WTC11 (cell line): ENCODE measurements at regions not wholly inside any gene's neighbourhood (a gene's known extent, or its start where the extent isn't known, plus 50 kb on each side); places are given as distances from the start of the nearest gene placed in this dataset.

Experiments used
- ATAC-seq: fragments of 200-7000 bp; cut with Tn5 transposase; 2 replicates; pipeline ENCODE4 v1.10.0; 2021; ENCODE audit warnings: mild to moderate bottlenecking, moderate library complexity
- CTCF ChIA-PET: fragments of 300-600 bp; sonication (Branson Sonifier 250); formaldehyde crosslinking; loops from one replicate; lab custom pipeline; 2021; ENCODE audit warnings: antibody characterized with exemption; lab: Charles Lee
- POLR2A ChIA-PET: fragments of 350-600 bp; sonication (Branson Sonifier 250); formaldehyde crosslinking; loops from one replicate; lab custom pipeline; 2021; ENCODE audit warnings: antibody characterized with exemption; lab: Charles Lee
- DNase-seq: peaks from one replicate; pipeline ENCODE4 v3.0.0; 2021; ENCODE audit warnings: low spot score
- H3K27ac Mint-ChIP-seq: 2 replicates; pipeline ENCODE4 v1.8.0; 2021; ENCODE audit warnings: mixed read lengths
- H3K27me3 Mint-ChIP-seq: 2 replicates; pipeline ENCODE4 v1.8.0; 2021; ENCODE audit warnings: low read depth, mild to moderate bottlenecking, moderate library complexity, mixed read lengths
- H3K36me3 Mint-ChIP-seq: 2 replicates; pipeline ENCODE4 v1.8.0; 2021; ENCODE audit warnings: mixed read lengths
- H3K4me1 Mint-ChIP-seq: 2 replicates; pipeline ENCODE4 v1.8.0; 2022; ENCODE audit warnings: mixed read lengths
- H3K4me3 Mint-ChIP-seq: 2 replicates; pipeline ENCODE4 v1.8.0; 2021; ENCODE audit warnings: mild to moderate bottlenecking, moderate library complexity, mixed read lengths
- H3K9me3 Mint-ChIP-seq: 2 replicates; pipeline ENCODE4 v1.8.0; 2021; ENCODE audit warnings: mixed read lengths
- AR ChIP-seq: fragments of 250-450 bp; sonication (Bioruptor Pico); IDR thresholded peaks from 2 replicates; pipeline ENCODE4 v1.9.0; 2021; ENCODE audit warnings: mild to moderate bottlenecking
- ATF6 ChIP-seq: sonication (generic); formaldehyde crosslinking; IDR thresholded peaks from 2 replicates; pipeline ENCODE4 v1.8.1; 2023; ENCODE audit warnings: mild to moderate bottlenecking, missing genetic modification reagents
- ESRRA ChIP-seq: sonication (generic); formaldehyde crosslinking; IDR thresholded peaks from 2 replicates; pipeline ENCODE4 v1.8.1; 2022; ENCODE audit warnings: mild to moderate bottlenecking, missing genetic modification reagents, borderline replicate concordance
- GRHL2 ChIP-seq: fragments of 250-450 bp; sonication (Bioruptor Pico); IDR thresholded peaks from 2 replicates; pipeline ENCODE4 v1.8.0; 2022; ENCODE audit warnings: mild to moderate bottlenecking, moderate library complexity; ENCODE audit not compliant: insufficient replicate concordance, severe bottlenecking
- NR1H2 ChIP-seq: sonication (generic); formaldehyde crosslinking; IDR thresholded peaks from 2 replicates; pipeline ENCODE4 v1.9.0; 2021; ENCODE audit warnings: mild to moderate bottlenecking, moderate library complexity, missing genetic modification reagents
- NR3C1 ChIP-seq: sonication (generic); formaldehyde crosslinking; conservative IDR thresholded peaks from 2 replicates; pipeline ENCODE4 v1.8.1; 2023; ENCODE audit warnings: low read depth, mild to moderate bottlenecking, missing genetic modification reagents
- ZMAT4 ChIP-seq: fragments of 250-450 bp; sonication (Bioruptor Pico); IDR thresholded peaks from 2 replicates; pipeline ENCODE4 v1.9.0; 2021; ENCODE audit warnings: mild to moderate bottlenecking
- ZNF121 ChIP-seq: sonication (generic); formaldehyde crosslinking; IDR thresholded peaks from 2 replicates; pipeline ENCODE4 v1.8.0; 2023; ENCODE audit warnings: missing genetic modification reagents
- ZNF317 ChIP-seq: sonication (generic); formaldehyde crosslinking; IDR thresholded peaks from 2 replicates; pipeline ENCODE4 v1.8.1; 2023; ENCODE audit warnings: low read depth, mild to moderate bottlenecking, moderate library complexity, missing genetic modification reagents, borderline replicate concordance
- ZNF423 ChIP-seq: fragments of 250-450 bp; sonication (Bioruptor Pico); IDR thresholded peaks from 2 replicates; pipeline ENCODE4 v2.1.2; 2022; ENCODE audit warnings: mild to moderate bottlenecking, moderate library complexity
- ZNF532 ChIP-seq: fragments of 250-450 bp; sonication (Bioruptor Pico); IDR thresholded peaks from 2 replicates; pipeline ENCODE4 v1.9.0; 2021; ENCODE audit warnings: mild to moderate bottlenecking, borderline replicate concordance
- TF ChIP-seq, protein P1 (sequence below): sonication (generic); formaldehyde crosslinking; IDR thresholded peaks from 2 replicates; pipeline ENCODE4 v1.8.1; 2023; ENCODE audit warnings: mild to moderate bottlenecking, missing genetic modification reagents, moderate library complexity
- TF ChIP-seq, protein P2 (sequence below): sonication (generic); formaldehyde crosslinking; IDR thresholded peaks from 2 replicates; pipeline ENCODE4 v1.8.1; 2022; ENCODE audit warnings: low read depth, mild to moderate bottlenecking, moderate library complexity, missing genetic modification reagents, borderline replicate concordance
- TF ChIP-seq, protein P3 (sequence below): fragments of 250-450 bp; sonication (Bioruptor Pico); IDR thresholded peaks from 2 replicates; pipeline ENCODE4 v2.1.2; 2022; ENCODE audit warnings: mild to moderate bottlenecking, moderate library complexity

DNA sequence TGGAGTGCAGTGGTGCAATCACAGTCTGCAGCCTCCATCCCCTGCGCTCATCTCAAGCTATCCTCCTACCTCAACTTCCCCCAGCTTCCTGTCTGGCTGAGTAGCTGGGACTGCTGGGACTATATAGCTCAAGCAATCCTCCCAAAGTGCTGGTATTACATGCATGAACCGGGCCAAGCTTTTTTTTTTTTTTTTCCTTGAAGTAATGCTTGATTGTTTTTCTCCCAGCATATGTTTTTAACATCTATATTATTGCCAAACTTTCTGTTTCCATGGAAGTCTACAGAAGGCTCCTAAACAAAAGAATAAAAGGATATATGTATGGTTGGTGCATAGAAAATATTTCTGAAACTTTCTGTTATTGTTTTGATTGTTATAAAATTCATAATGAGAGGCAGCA is 853.6 kb downstream of the KCNA4 start (continued):
- no peak for TF ChIP-seq ZNF423 (CRISPR knock-in tag)
- no peak for TF ChIP-seq NR1H2 (CRISPR knock-in tag)

- no peak overlapping the region for H3K27ac Mint-ChIP-seq
- CTCF ChIA-PET = interaction anchor here (1.0 kb wide), 1 partner anchor 1462 kb away, joined by 5 read pairs; no protein-coding TSS in a partner anchor
- peaks cover 9% of the 10 kb centered on the region for H3K4me1 Mint-ChIP-seq
- TF ChIP-seq ZNF121 (no peak), ZNF317 (no peak), ZNF532 (no peak), ZMAT4 (CRISPR knock-in tag) (no peak), NR3C1 (CRISPR knock-in tag) (no peak), ATF6 (CRISPR knock-in tag) (no peak), AR (CRISPR knock-in tag) (no peak), GRHL2 (no peak), ESRRA (CRISPR knock-in tag) (no peak)
- TF ChIP-seq, protein P1, sequence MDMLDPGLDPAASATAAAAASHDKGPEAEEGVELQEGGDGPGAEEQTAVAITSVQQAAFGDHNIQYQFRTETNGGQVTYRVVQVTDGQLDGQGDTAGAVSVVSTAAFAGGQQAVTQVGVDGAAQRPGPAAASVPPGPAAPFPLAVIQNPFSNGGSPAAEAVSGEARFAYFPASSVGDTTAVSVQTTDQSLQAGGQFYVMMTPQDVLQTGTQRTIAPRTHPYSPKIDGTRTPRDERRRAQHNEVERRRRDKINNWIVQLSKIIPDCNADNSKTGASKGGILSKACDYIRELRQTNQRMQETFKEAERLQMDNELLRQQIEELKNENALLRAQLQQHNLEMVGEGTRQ (CRISPR knock-in tag) = no peak
- TF ChIP-seq, protein P2, sequence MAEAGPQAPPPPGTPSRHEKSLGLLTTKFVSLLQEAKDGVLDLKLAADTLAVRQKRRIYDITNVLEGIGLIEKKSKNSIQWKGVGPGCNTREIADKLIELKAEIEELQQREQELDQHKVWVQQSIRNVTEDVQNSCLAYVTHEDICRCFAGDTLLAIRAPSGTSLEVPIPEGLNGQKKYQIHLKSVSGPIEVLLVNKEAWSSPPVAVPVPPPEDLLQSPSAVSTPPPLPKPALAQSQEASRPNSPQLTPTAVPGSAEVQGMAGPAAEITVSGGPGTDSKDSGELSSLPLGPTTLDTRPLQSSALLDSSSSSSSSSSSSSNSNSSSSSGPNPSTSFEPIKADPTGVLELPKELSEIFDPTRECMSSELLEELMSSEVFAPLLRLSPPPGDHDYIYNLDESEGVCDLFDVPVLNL = no peak
- TF ChIP-seq, protein P3, sequence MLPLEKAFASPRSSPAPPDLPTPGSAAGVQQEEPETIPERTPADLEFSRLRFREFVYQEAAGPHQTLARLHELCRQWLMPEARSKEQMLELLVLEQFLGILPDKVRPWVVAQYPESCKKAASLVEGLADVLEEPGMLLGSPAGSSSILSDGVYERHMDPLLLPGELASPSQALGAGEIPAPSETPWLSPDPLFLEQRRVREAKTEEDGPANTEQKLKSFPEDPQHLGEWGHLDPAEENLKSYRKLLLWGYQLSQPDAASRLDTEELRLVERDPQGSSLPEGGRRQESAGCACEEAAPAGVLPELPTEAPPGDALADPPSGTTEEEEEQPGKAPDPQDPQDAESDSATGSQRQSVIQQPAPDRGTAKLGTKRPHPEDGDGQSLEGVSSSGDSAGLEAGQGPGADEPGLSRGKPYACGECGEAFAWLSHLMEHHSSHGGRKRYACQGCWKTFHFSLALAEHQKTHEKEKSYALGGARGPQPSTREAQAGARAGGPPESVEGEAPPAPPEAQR (CRISPR knock-in tag) = no peak
- TF ChIP-seq, all 79 proteins: peak for 0
- POLR2A ChIA-PET = no interaction called here
- Mint-ChIP-seq H3K9me3 (no peaks in the 10 kb centered on the region), H3K4me3 (no peak overlapping the region), H3K27me3 (no peaks in the 10 kb centered on the region), H3K36me3 (no peaks in the 10 kb centered on the region)
- no peak for ATAC-seq
- no peak for DNase-seq
Measured at GRCh38 chr11:29162491-29162890, 854.3 kb downstream of the KCNA4 start.
